Gastroesophageal sphincter (tissue), 4 donors: ENCODE measurements at regions not wholly inside any gene's neighbourhood (a gene's known extent, or its start where the extent isn't known, plus 50 kb on each side); places are given as distances from the start of the nearest gene placed in this dataset.

ENCODE experiments used
- ATAC-seq: fragments of 150-250 bp; one replicate; pipeline ENCODE4 v1.9.1; 2016; ENCODE audit warnings: mild to moderate bottlenecking, moderate library complexity
- H3K27ac ChIP-seq, 4 donors: fragments of 200-600 bp; sonication (generic) in 3 of 4; 1 replicate in 3 of 4; 2 replicates in 1 of 4; pipeline ENCODE4 v1.5.1; 2016 to 2019
- H3K27me3 ChIP-seq: fragments of 200-600 bp; sonication (generic); one replicate; pipeline ENCODE4 v1.5.1; 2019
- H3K36me3 ChIP-seq, 2 donors: fragments of 200-600 bp; sonication (generic); one replicate each; pipeline ENCODE4 v1.5.1; 2019; ENCODE audit warnings: control low read depth in 1 of 2
- H3K4me1 ChIP-seq, 3 donors: fragments of 200-600 bp; sonication (generic); 1 replicate in 2 of 3; 2 replicates in 1 of 3; pipeline ENCODE4 v1.5.1; 2016 to 2019; ENCODE audit warnings: control low read depth in 2 of 3
- H3K4me3 ChIP-seq, 2 donors: fragments of 200-600 bp; sonication (generic); one replicate each; pipeline ENCODE4 v1.5.1; 2019; ENCODE audit warnings: mild to moderate bottlenecking in 1 of 2, moderate library complexity in 1 of 2
- H3K9me3 ChIP-seq, 3 donors: fragments of 200-600 bp; sonication (generic); one replicate each; pipeline ENCODE4 v1.5.1; 2017 to 2019; ENCODE audit warnings: control low read depth in 2 of 3
- CTCF ChIP-seq, 4 experiments: fragments of 200-600 bp in 2 of 4; fragments of 450-650 bp in 2 of 4; sonication (generic) in 1 of 4; IDR thresholded peaks; one replicate each; pipeline ENCODE4 v1.5.1; 2017 to 2019; ENCODE audit warnings: antibody characterized with exemption in 4 of 4, mild to moderate bottlenecking in 2 of 4, moderate library complexity in 2 of 4
- EP300 ChIP-seq: sonication (generic); formaldehyde crosslinking; IDR thresholded peaks from one replicate; pipeline ENCODE4 v1.6.1; 2017; ENCODE audit warnings: antibody characterized with exemption, mild to moderate bottlenecking
- POLR2A ChIP-seq, 2 donors: fragments of 450-650 bp; IDR thresholded peaks; one replicate each; pipeline ENCODE4 v1.6.1; 2017; ENCODE audit warnings: antibody characterized with exemption in 2 of 2, mild to moderate bottlenecking in 2 of 2, moderate library complexity in 1 of 2
- POLR2AphosphoS5 ChIP-seq: sonication (generic); formaldehyde crosslinking; IDR thresholded peaks from one replicate; pipeline ENCODE4 v1.6.1; 2017; ENCODE audit warnings: antibody characterized with exemption
- WGBS, 2 donors: methylation state at CpG; one replicate each; pipeline ENCODE4 v1.1.5; 2018; ENCODE audit warnings: low coverage in 1 of 2; 5-methylcytosine and 5-hydroxymethylcytosine counted together

GRCh38 chr13:50451609-50452008 lies 391.9 kb downstream of the DLEU7 start:
- ATAC-seq = no peak
- Histone ChIP-seq H3K9me3 (no peaks in the 10 kb centered on the region), H3K4me1 (peaks cover 0 to 21% (median 3%) of the 10 kb centered on the region in 3 donors), H3K27me3 (no peaks in the 10 kb centered on the region), H3K27ac (no peak overlapping the region), H3K4me3 (no peak overlapping the region), H3K36me3 (no peaks in the 10 kb centered on the region)
- WGBS, 2 donors = 82% methylated on average over 2 of the region's 3 CpGs; no CpG with 5 or more reads in 1 of the 2 donors
- TF ChIP-seq POLR2AphosphoS5 = no peak

GRCh38 chr13:50452028-50452427 lies 391.5 kb downstream of the DLEU7 start:
- Histone ChIP-seq H3K27me3 (no peaks in the 10 kb centered on the region), H3K36me3 (no peaks in the 10 kb centered on the region), H3K4me1 (peaks cover 0 to 21% (median 3%) of the 10 kb centered on the region in 3 donors), H3K4me3 (no peak overlapping the region), H3K27ac (no peak overlapping the region), H3K9me3 (no peaks in the 10 kb centered on the region)
- 61 to 100% methylated on average over 1 of the region's 1 CpG for WGBS, 2 donors
- ATAC-seq = no peak
- no peak for TF ChIP-seq EP300
- TF ChIP-seq POLR2A (IDR thresholded peaks at IDR 0.05) = no peak
- TF ChIP-seq CTCF (IDR thresholded peaks at IDR 0.05) = no peak
- no peak for TF ChIP-seq POLR2AphosphoS5

- no peak overlapping the region for H3K27ac ChIP-seq
- ATAC-seq = no peak
- TF ChIP-seq POLR2AphosphoS5 = no peak
- no peak for TF ChIP-seq EP300
- no peak for TF ChIP-seq CTCF (IDR thresholded peaks at IDR 0.05)
- H3K4me3 ChIP-seq = no peak overlapping the region
- WGBS, 2 donors = 48 to 53% methylated on average over 2 of the region's 2 CpGs
- no peaks in the 10 kb centered on the region for H3K27me3 ChIP-seq
- no peaks in the 10 kb centered on the region for H3K36me3 ChIP-seq
- peaks cover 0 to 21% (median 3%) of the 10 kb centered on the region in 3 donors for H3K4me1 ChIP-seq
- no peaks in the 10 kb centered on the region for H3K9me3 ChIP-seq
These were observed 390.7 kb downstream of the DLEU7 start for GRCh38 chr13:50452756-50453155.

- ATAC-seq = no peak
- H3K27ac ChIP-seq = no peak overlapping the region
- 22 to 60% methylated on average over 2 to 3 of the region's 3 CpGs for WGBS, 2 donors
These were observed 390.3 kb downstream of the DLEU7 start for GRCh38 chr13:50453188-50453587.

GRCh38 chr13:50456111-50456510 lies 387.4 kb downstream of the DLEU7 start:
- TF ChIP-seq CTCF (IDR thresholded peaks at IDR 0.05) = no peak
- no peak for TF ChIP-seq POLR2A (IDR thresholded peaks at IDR 0.05)
- no peak for TF ChIP-seq EP300
- TF ChIP-seq POLR2AphosphoS5 = no peak
- no peak for ATAC-seq
- WGBS, 2 donors = 51 to 63% methylated on average over 2 to 3 of the region's 3 CpGs
- no peak overlapping the region for H3K27ac ChIP-seq
- peaks cover 0 to 21% (median 3%) of the 10 kb centered on the region in 3 donors for H3K4me1 ChIP-seq
- no peaks in the 10 kb centered on the region for H3K27me3 ChIP-seq
- H3K36me3 ChIP-seq = no peaks in the 10 kb centered on the region
- H3K4me3 ChIP-seq = no peak overlapping the region
- no peaks in the 10 kb centered on the region for H3K9me3 ChIP-seq

More at GRCh38 chr13:50453188-50453587, 390.3 kb downstream of the DLEU7 start:
- Histone ChIP-seq H3K36me3 (no peaks in the 10 kb centered on the region), H3K4me1 (peaks cover 0 to 21% (median 3%) of the 10 kb centered on the region in 3 donors), H3K27me3 (no peaks in the 10 kb centered on the region), H3K9me3 (no peaks in the 10 kb centered on the region), H3K4me3 (no peak overlapping the region)
- no peak for TF ChIP-seq POLR2A (IDR thresholded peaks at IDR 0.05)
- TF ChIP-seq POLR2AphosphoS5 = no peak
- TF ChIP-seq EP300 = no peak
- no peak for TF ChIP-seq CTCF (IDR thresholded peaks at IDR 0.05)
